ENCODE measurements at regions not wholly inside any gene's neighbourhood (a gene's known extent, or its start where the extent isn't known, plus 50 kb on each side); places are given as distances from the start of the nearest gene placed in this dataset.
A peak's percentile ranks its signal among the peaks of the same experiment; 100 is the strongest.

DNA sequence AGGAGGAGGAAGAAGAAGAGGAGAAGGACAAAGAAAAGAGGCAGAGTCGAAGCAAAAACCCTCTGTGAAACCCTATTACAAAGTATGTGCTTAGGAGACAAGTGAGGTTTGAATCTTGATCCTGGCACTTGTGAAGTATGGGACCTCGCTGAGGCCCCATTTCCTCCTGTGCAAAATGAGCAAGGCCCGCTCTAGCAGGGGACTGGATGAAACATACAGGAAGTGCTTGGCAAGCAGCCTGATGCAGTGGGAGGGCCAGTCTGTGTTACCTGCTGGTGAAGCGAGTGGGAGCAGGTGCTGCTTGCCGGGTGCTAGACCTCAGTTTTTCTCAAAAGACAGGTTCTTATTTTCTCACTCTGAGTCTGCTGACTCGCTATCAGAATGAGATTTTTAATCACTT, 150.4 kb downstream of the JCAD start:
- Histone ChIP-seq H3K36me3 (replicated peaks in 1 of 2; ENCODE audit: control extremely low read depth in 1 of 2, control insufficient read depth in 1 of 2, extremely low read depth in 1 of 2, insufficient read depth in 2 of 2, low read length in 1 of 2) (no peaks in the 10 kb centered on the region), H3K4me2 (replicated peaks; ENCODE audit: low read depth, low read length, poor library complexity, severe bottlenecking) (no peak overlapping the region), H2AFZ (ENCODE audit: insufficient read depth, low read depth, low read length, poor library complexity, severe bottlenecking) (peak overlapping the region; percentile 38), H3K27ac (ENCODE audit: low read length in 2 of 2) (no peak overlapping the region), H3K9ac (ENCODE audit: low read length) (no peak overlapping the region), H3K4me1 (ENCODE audit: control insufficient read depth in 2 of 2, insufficient read depth in 2 of 2, low read length in 2 of 2) (no peaks in the 10 kb centered on the region), H4K20me1 (ENCODE audit: control insufficient read depth, insufficient read depth, low read length, poor library complexity, severe bottlenecking) (no peaks in the 10 kb centered on the region), H3K4me3 (ENCODE audit: control extremely low read depth in 1 of 5, extremely low read depth in 1 of 5, insufficient read depth in 1 of 5, low read depth in 2 of 5, low read length in 4 of 5) (no peak overlapping the region), H3K79me2 (ENCODE audit: control insufficient read depth, insufficient read depth, low read length) (no peaks in the 10 kb centered on the region), H3K9me3 (ENCODE audit: control extremely low read depth in 1 of 3, control insufficient read depth in 2 of 3, insufficient read depth in 1 of 3, low read length in 2 of 3) (no peaks in the 10 kb centered on the region), H3K27me3 (replicated peaks in 1 of 4; ENCODE audit: control extremely low read depth in 1 of 4, control insufficient read depth in 3 of 4, insufficient read depth in 4 of 4, low read length in 3 of 4) (no peaks in the 10 kb centered on the region)
- ATAC-seq (ENCODE audit: low read depth) = no peak
- CTCF ChIA-PET = no interaction called here
- POLR2A ChIA-PET = no interaction called here
- no peak for DNase-seq
- peaks cover 8% of the 10 kb centered on the region for H3K9me3 Mint-ChIP-seq (ENCODE audit: insufficient read depth)
- 45% methylated on average over 5 of the region's 6 CpGs for WGBS (ENCODE audit: insufficient coverage)
- no peak overlapping the region for H3K4me3 Mint-ChIP-seq
- no peak overlapping the region for H3K27ac Mint-ChIP-seq
- no peak for TF ChIP-seq EZH2 (IDR thresholded peaks at IDR 0.05; ENCODE audit: borderline replicate concordance, insufficient read depth, low read depth, low read length, poor library complexity, severe bottlenecking)
- TF ChIP-seq, protein P1, sequence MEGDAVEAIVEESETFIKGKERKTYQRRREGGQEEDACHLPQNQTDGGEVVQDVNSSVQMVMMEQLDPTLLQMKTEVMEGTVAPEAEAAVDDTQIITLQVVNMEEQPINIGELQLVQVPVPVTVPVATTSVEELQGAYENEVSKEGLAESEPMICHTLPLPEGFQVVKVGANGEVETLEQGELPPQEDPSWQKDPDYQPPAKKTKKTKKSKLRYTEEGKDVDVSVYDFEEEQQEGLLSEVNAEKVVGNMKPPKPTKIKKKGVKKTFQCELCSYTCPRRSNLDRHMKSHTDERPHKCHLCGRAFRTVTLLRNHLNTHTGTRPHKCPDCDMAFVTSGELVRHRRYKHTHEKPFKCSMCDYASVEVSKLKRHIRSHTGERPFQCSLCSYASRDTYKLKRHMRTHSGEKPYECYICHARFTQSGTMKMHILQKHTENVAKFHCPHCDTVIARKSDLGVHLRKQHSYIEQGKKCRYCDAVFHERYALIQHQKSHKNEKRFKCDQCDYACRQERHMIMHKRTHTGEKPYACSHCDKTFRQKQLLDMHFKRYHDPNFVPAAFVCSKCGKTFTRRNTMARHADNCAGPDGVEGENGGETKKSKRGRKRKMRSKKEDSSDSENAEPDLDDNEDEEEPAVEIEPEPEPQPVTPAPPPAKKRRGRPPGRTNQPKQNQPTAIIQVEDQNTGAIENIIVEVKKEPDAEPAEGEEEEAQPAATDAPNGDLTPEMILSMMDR (IDR thresholded peaks at IDR 0.05) = no peak
- peaks cover 18% of the 10 kb centered on the region for H3K27me3 Mint-ChIP-seq
- H3K4me1 Mint-ChIP-seq = no peaks in the 10 kb centered on the region
- intact Hi-C loops (cut with micrococcal nuclease) = no loop called here

DNA sequence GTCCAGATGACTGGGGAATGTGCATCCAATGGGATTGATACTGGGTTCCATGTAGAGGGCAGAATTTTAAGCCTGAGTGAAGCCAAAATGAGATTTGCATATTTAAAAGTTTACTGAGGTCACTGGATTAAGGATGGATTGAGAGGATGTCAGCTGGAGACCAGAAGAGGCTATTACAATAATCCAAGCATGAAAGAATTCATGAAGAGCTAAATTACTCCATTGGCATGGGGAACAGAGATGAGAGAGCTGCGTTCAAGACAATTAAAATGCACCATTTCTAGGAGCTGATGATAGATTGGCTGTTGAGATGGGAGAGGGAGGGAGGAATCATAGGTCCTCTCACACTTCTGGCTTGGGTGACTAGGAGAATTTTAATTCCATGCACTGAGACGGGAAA, 158.5 kb downstream of the JCAD start:
- Mint-ChIP-seq H3K4me1 (no peaks in the 10 kb centered on the region), H3K27ac (no peak overlapping the region), H3K4me3 (no peak overlapping the region), H3K9me3 (ENCODE audit: insufficient read depth) (no peaks in the 10 kb centered on the region), H3K27me3 (no peaks in the 10 kb centered on the region)
- H3K4me3 ChIP-seq (ENCODE audit: control extremely low read depth in 1 of 5, extremely low read depth in 1 of 5, insufficient read depth in 1 of 5, low read depth in 2 of 5, low read length in 4 of 5) = no peak overlapping the region
- TF ChIP-seq, protein P1 (IDR thresholded peaks at IDR 0.05) = no peak
- no peak for TF ChIP-seq EZH2 (IDR thresholded peaks at IDR 0.05; ENCODE audit: borderline replicate concordance, insufficient read depth, low read depth, low read length, poor library complexity, severe bottlenecking)
- WGBS (ENCODE audit: insufficient coverage) = 80% methylated on average over 1 of the region's 2 CpGs
- no peaks in the 10 kb centered on the region for H3K79me2 ChIP-seq (ENCODE audit: control insufficient read depth, insufficient read depth, low read length)
- no peaks in the 10 kb centered on the region for H4K20me1 ChIP-seq (ENCODE audit: control insufficient read depth, insufficient read depth, low read length, poor library complexity, severe bottlenecking)
- H3K27me3 ChIP-seq (replicated peaks in 1 of 4; ENCODE audit: control extremely low read depth in 1 of 4, control insufficient read depth in 3 of 4, insufficient read depth in 4 of 4, low read length in 3 of 4) = no peaks in the 10 kb centered on the region
- ATAC-seq (ENCODE audit: low read depth) (no peak), DNase-seq (no peak)
- ChIA-PET POLR2A (no interaction called here), CTCF (no interaction called here)
- H2AFZ ChIP-seq (ENCODE audit: insufficient read depth, low read depth, low read length, poor library complexity, severe bottlenecking) = no peak overlapping the region
- H3K9ac ChIP-seq (ENCODE audit: low read length) = no peak overlapping the region
- H3K4me2 ChIP-seq (replicated peaks; ENCODE audit: low read depth, low read length, poor library complexity, severe bottlenecking) = no peak overlapping the region
- no peaks in the 10 kb centered on the region for H3K36me3 ChIP-seq (replicated peaks in 1 of 2; ENCODE audit: control extremely low read depth in 1 of 2, control insufficient read depth in 1 of 2, extremely low read depth in 1 of 2, insufficient read depth in 2 of 2, low read length in 1 of 2)
- H3K4me1 ChIP-seq (ENCODE audit: control insufficient read depth in 2 of 2, insufficient read depth in 2 of 2, low read length in 2 of 2) = no peaks in the 10 kb centered on the region
- no peaks in the 10 kb centered on the region for H3K9me3 ChIP-seq (ENCODE audit: control extremely low read depth in 1 of 3, control insufficient read depth in 2 of 3, insufficient read depth in 1 of 3, low read length in 2 of 3)
- intact Hi-C loops (cut with micrococcal nuclease) = no loop called here
- no peak overlapping the region for H3K27ac ChIP-seq (ENCODE audit: low read length in 2 of 2)

All from B cell (primary cell).